SK-N-SH treated with all-trans-retinoic acid at 6 μM for 48 hours (cell line): ENCODE measurements at regions not wholly inside any gene's neighbourhood (a gene's known extent, or its start where the extent isn't known, plus 50 kb on each side); places are given as distances from the start of the nearest gene placed in this dataset.
A peak's percentile ranks its signal among the peaks of the same experiment; 100 is the strongest.

ENCODE experiments used
- ATAC-seq: fragments of 200-7000 bp; cut with Tn5 transposase; 3 replicates; pipeline ENCODE4 v1.9.1; 2020; ENCODE audit warnings: mild to moderate bottlenecking, moderate library complexity
- ARNTL ChIP-seq: fragments of 450-650 bp; formaldehyde crosslinking; IDR thresholded peaks from 2 replicates; pipeline ENCODE4 v1.5.0; 2020; ENCODE audit warnings: low read depth, mild to moderate bottlenecking, moderate library complexity, borderline replicate concordance
- BACH2 ChIP-seq: fragments of 250-450 bp; sonication (Bioruptor Pico); IDR thresholded peaks from 2 replicates; pipeline ENCODE4 v1.9.0; 2021; ENCODE audit warnings: mild to moderate bottlenecking, borderline replicate concordance
- CSDC2 ChIP-seq: fragments of 250-450 bp; sonication (Bioruptor Pico); IDR thresholded peaks from 2 replicates; pipeline ENCODE4 v1.5.0; 2020; ENCODE audit warnings: mild to moderate bottlenecking, moderate library complexity
- ESRRG ChIP-seq: fragments of 250-450 bp; sonication (Bioruptor Pico); IDR thresholded peaks from 2 replicates; pipeline ENCODE4 v1.6.1; 2021; ENCODE audit warnings: mild to moderate bottlenecking
- ISL1 ChIP-seq: fragments of 250-450 bp; sonication (Bioruptor Pico); IDR thresholded peaks from 2 replicates; pipeline ENCODE4 v2.1.2; 2022; ENCODE audit warnings: mild to moderate bottlenecking, moderate library complexity
- OSR1 ChIP-seq: fragments of 250-450 bp; sonication (Bioruptor Pico); IDR thresholded peaks from 2 replicates; pipeline ENCODE4 v1.8.0; 2022; ENCODE audit warnings: moderate library complexity, mild to moderate bottlenecking, inconsistent platforms
- PPARA ChIP-seq: fragments of 250-450 bp; sonication (Bioruptor Pico); IDR thresholded peaks from 2 replicates; pipeline ENCODE4 v1.5.0; 2020; ENCODE audit warnings: mild to moderate bottlenecking, borderline replicate concordance
- SNAI2 ChIP-seq: fragments of 250-450 bp; sonication (Bioruptor Pico); IDR thresholded peaks from 2 replicates; pipeline ENCODE4 v1.5.0; 2020; ENCODE audit warnings: mild to moderate bottlenecking, moderate library complexity
- TCF4 ChIP-seq: fragments of 250-450 bp; sonication (Bioruptor Pico); IDR thresholded peaks from 2 replicates; pipeline ENCODE4 v1.8.0; 2021; ENCODE audit warnings: mild to moderate bottlenecking, moderate library complexity, borderline replicate concordance
- TOX ChIP-seq: fragments of 250-450 bp; sonication (Bioruptor Pico); IDR thresholded peaks from 2 replicates; pipeline ENCODE4 v1.8.0; 2021; ENCODE audit warnings: mild to moderate bottlenecking, moderate library complexity, borderline replicate concordance
- ZC3H10 ChIP-seq: fragments of 250-450 bp; sonication (Bioruptor Pico); IDR thresholded peaks from 2 replicates; pipeline ENCODE4 v1.5.1; 2021; ENCODE audit warnings: mild to moderate bottlenecking, moderate library complexity
- ZFP3 ChIP-seq: fragments of 250-450 bp; sonication (Bioruptor Pico); IDR thresholded peaks from 2 replicates; pipeline ENCODE4 v1.5.0; 2020; ENCODE audit warnings: mild to moderate bottlenecking, moderate library complexity
- ZFP30 ChIP-seq: fragments of 450-650 bp; formaldehyde crosslinking; IDR thresholded peaks from 2 replicates; pipeline ENCODE4 v1.5.0; 2022; ENCODE audit warnings: mild to moderate bottlenecking, moderate library complexity
- ZNF565 ChIP-seq: fragments of 450-650 bp; formaldehyde crosslinking; conservative IDR thresholded peaks from 2 replicates; pipeline ENCODE4 v1.5.0; 2020; ENCODE audit warnings: low read depth, mild to moderate bottlenecking, moderate library complexity
- ZNF70 ChIP-seq: fragments of 450-650 bp; formaldehyde crosslinking; IDR thresholded peaks from 2 replicates; pipeline ENCODE4 v1.5.0; 2020; ENCODE audit warnings: mild to moderate bottlenecking, moderate library complexity
- TF ChIP-seq, protein P1 (sequence below): fragments of 250-450 bp; sonication (Bioruptor Pico); IDR thresholded peaks from 2 replicates; pipeline ENCODE4 v1.5.1; 2021; ENCODE audit warnings: mild to moderate bottlenecking, moderate library complexity
- TF ChIP-seq, protein P2 (sequence below): fragments of 250-450 bp; sonication (Bioruptor Pico); IDR thresholded peaks from 2 replicates; pipeline ENCODE4 v1.5.1; 2020; ENCODE audit warnings: low read depth, mild to moderate bottlenecking, moderate library complexity
- TF ChIP-seq, protein P3 (sequence below): fragments of 250-450 bp; sonication (Bioruptor Pico); IDR thresholded peaks from 2 replicates; pipeline ENCODE4 v1.8.0; 2020; ENCODE audit warnings: mild to moderate bottlenecking, moderate library complexity, borderline replicate concordance
- TF ChIP-seq, protein P4 (sequence below): fragments of 250-450 bp; sonication (Bioruptor Pico); IDR thresholded peaks from 2 replicates; pipeline ENCODE4 v1.5.0; 2020; ENCODE audit warnings: mild to moderate bottlenecking, moderate library complexity

DNA sequence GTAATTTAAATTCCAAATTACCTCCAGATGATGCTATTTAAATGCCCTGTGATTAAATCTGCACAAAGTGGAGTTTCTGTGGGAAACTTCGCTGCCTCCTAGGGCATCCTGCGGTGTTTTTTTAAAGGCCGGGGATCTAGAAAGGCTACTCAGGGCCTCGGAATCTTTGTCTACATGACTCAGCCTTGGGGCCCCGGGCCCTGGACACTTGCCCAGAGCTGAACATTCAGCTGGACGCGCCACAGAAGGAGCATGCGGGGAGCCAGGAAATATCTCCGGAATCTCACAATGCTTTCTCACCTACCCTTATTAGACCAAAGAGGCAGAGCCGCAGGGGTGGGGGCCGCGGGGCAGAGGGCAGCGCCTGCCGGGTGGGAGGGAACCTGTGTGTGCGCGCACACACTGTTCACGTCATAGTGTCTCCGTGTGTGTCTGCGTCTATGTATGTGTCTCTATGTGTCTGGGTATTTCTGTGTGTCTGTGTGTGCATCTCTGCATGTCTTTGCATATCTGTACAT, 145.5 kb upstream of the TPM1 start (continued):
- TF ChIP-seq, protein P1, sequence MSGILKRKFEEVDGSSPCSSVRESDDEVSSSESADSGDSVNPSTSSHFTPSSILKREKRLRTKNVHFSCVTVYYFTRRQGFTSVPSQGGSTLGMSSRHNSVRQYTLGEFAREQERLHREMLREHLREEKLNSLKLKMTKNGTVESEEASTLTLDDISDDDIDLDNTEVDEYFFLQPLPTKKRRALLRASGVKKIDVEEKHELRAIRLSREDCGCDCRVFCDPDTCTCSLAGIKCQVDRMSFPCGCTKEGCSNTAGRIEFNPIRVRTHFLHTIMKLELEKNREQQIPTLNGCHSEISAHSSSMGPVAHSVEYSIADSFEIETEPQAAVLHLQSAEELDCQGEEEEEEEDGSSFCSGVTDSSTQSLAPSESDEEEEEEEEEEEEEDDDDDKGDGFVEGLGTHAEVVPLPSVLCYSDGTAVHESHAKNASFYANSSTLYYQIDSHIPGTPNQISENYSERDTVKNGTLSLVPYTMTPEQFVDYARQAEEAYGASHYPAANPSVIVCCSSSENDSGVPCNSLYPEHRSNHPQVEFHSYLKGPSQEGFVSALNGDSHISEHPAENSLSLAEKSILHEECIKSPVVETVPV: no peak
- TF ChIP-seq ISL1 (CRISPR knock-in tag) (peak; percentile 88), PPARA (CRISPR knock-in tag) (no peak), SNAI2 (CRISPR knock-in tag) (no peak), OSR1 (CRISPR knock-in tag) (no peak), ZFP30 (CRISPR knock-in tag) (no peak)

DNA sequence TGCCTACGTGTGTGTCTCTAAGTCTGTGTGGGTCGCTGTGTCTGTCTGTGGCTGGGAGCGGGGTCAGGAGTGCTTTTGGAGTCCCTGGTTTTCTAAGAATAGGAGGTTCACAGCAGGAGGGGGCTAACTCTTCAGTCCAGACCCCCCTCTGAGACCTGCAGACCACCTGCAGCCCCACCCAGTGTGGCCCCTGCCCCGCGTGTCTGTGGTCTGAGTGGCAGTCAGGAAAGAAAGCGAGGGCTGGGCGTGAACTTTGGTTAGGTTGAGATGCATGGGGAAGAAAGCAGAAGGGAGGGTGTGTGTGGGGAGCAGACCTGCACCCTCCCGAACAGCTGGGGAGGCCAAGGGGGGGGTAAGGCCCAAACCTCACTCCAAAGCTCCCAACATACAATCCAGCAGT, 144.9 kb upstream of the TPM1 start:
- TF ChIP-seq, protein P2, sequence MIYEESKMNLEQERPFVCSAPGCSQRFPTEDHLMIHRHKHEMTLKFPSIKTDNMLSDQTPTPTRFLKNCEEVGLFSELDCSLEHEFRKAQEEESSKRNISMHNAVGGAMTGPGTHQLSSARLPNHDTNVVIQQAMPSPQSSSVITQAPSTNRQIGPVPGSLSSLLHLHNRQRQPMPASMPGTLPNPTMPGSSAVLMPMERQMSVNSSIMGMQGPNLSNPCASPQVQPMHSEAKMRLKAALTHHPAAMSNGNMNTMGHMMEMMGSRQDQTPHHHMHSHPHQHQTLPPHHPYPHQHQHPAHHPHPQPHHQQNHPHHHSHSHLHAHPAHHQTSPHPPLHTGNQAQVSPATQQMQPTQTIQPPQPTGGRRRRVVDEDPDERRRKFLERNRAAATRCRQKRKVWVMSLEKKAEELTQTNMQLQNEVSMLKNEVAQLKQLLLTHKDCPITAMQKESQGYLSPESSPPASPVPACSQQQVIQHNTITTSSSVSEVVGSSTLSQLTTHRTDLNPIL (CRISPR knock-in tag): no peak
- TF ChIP-seq, protein P3, sequence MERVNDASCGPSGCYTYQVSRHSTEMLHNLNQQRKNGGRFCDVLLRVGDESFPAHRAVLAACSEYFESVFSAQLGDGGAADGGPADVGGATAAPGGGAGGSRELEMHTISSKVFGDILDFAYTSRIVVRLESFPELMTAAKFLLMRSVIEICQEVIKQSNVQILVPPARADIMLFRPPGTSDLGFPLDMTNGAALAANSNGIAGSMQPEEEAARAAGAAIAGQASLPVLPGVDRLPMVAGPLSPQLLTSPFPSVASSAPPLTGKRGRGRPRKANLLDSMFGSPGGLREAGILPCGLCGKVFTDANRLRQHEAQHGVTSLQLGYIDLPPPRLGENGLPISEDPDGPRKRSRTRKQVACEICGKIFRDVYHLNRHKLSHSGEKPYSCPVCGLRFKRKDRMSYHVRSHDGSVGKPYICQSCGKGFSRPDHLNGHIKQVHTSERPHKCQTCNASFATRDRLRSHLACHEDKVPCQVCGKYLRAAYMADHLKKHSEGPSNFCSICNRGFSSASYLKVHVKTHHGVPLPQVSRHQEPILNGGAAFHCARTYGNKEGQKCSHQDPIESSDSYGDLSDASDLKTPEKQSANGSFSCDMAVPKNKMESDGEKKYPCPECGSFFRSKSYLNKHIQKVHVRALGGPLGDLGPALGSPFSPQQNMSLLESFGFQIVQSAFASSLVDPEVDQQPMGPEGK (CRISPR knock-in tag): no peak
- TF ChIP-seq ARNTL (CRISPR knock-in tag) (no peak), OSR1 (CRISPR knock-in tag) (no peak), ZFP30 (CRISPR knock-in tag) (no peak), ZNF565 (CRISPR knock-in tag) (no peak), ZNF70 (CRISPR knock-in tag) (no peak), ZFP3 (no peak), TOX (CRISPR knock-in tag) (no peak), ESRRG (CRISPR knock-in tag) (no peak), BACH2 (CRISPR knock-in tag) (no peak), ZC3H10 (CRISPR knock-in tag) (no peak)
- no peak for ATAC-seq

DNA sequence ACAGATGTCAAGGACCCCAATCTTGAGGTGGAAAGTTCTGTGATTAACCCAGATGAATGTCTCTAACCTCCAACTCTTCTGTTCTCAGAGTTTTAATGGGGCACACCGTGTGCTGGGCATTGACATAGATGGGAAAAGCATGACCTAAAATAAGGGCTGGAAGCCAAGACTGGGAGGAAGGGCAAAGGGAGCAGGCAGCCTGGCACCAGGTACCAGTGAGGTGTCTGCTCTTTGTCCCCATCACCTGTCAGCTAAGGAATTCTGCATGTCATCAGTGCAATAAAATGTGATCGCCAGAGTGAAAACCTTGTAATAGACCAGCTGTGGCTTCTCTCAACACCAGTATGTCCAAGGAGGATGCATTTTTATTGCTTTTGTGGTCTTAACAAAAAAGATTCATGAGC, 143.5 kb upstream of the TPM1 start:
- no peak for TF ChIP-seq BACH2 (CRISPR knock-in tag)
- TF ChIP-seq, protein P3 (CRISPR knock-in tag): no peak
- TF ChIP-seq, protein P4, sequence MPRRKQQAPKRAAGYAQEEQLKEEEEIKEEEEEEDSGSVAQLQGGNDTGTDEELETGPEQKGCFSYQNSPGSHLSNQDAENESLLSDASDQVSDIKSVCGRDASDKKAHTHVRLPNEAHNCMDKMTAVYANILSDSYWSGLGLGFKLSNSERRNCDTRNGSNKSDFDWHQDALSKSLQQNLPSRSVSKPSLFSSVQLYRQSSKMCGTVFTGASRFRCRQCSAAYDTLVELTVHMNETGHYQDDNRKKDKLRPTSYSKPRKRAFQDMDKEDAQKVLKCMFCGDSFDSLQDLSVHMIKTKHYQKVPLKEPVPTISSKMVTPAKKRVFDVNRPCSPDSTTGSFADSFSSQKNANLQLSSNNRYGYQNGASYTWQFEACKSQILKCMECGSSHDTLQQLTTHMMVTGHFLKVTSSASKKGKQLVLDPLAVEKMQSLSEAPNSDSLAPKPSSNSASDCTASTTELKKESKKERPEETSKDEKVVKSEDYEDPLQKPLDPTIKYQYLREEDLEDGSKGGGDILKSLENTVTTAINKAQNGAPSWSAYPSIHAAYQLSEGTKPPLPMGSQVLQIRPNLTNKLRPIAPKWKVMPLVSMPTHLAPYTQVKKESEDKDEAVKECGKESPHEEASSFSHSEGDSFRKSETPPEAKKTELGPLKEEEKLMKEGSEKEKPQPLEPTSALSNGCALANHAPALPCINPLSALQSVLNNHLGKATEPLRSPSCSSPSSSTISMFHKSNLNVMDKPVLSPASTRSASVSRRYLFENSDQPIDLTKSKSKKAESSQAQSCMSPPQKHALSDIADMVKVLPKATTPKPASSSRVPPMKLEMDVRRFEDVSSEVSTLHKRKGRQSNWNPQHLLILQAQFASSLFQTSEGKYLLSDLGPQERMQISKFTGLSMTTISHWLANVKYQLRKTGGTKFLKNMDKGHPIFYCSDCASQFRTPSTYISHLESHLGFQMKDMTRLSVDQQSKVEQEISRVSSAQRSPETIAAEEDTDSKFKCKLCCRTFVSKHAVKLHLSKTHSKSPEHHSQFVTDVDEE (CRISPR knock-in tag): 0 out of 2 replicates have a peak, but pooled peaks have one; percentile 24
- peak; percentile 34; the same call in 1 of the 2 replicates for TF ChIP-seq TCF4 (CRISPR knock-in tag)
- peak; percentile 78 for TF ChIP-seq ISL1 (CRISPR knock-in tag)
- no peak for TF ChIP-seq ZNF70 (CRISPR knock-in tag)
- no peak for TF ChIP-seq PPARA (CRISPR knock-in tag)
- TF ChIP-seq, protein P2 (CRISPR knock-in tag): peak; percentile 85
- 0 out of 2 replicates have a peak, but pooled peaks have one; percentile 62 for TF ChIP-seq CSDC2
- TF ChIP-seq SNAI2 (CRISPR knock-in tag): no peak
- peak; percentile 2; the same call in 2 of the 3 replicates for ATAC-seq
